ENCODE measurements at regions not wholly inside any gene's neighbourhood (a gene's known extent, or its start where the extent isn't known, plus 50 kb on each side); places are given as distances from the start of the nearest gene placed in this dataset.
"Not testable (repeated sequence)": the region's sequence is repeated elsewhere in the genome, so short reads cannot be mapped to it uniquely, and the experiment has no call there.

DNA sequence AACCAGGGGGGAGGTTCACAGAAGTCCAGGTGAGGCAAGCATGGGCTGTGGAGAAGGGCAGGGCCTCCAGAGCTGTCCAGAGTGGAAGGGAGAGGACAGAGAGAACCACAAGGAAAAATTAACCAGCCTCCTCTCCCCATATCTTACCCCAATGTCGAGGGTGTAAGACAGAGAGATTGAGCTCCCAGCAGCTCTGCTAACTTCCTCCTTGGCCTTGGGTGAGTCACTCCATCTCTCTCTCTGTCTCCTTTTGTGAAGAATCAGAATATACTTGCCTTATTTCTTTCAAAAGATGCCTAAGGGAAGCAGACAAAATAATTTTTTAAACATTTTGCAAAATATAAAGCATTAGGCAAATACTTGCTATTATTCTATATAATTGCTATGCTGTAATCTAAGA is 58.3 kb upstream of the IYD start:
- Histone ChIP-seq H3K4me1 (ENCODE audit: control insufficient read depth, insufficient read depth, low read length) (no peaks in the 10 kb centered on the region), H3K4me3 (ENCODE audit: low read depth in 2 of 2, low read length in 2 of 2) (no peak overlapping the region), H3K27ac (ENCODE audit: low read length) (no peak overlapping the region), H3K27me3 (ENCODE audit: control insufficient read depth, insufficient read depth, low read length) (no peaks in the 10 kb centered on the region; the same call in 1 of the 2 replicates), H3K36me3 (ENCODE audit: control insufficient read depth, insufficient read depth, low read length) (no peaks in the 10 kb centered on the region), H3K9me3 (ENCODE audit: control insufficient read depth, insufficient read depth, low read depth, low read length) (no peaks in the 10 kb centered on the region)
- ChIA-PET CTCF (no interaction called here), POLR2A (no interaction called here)
- TF ChIP-seq TCF7L2 (IDR thresholded peaks at IDR 0.05; ENCODE audit: low read depth, low read length), result no peak
- TF ChIP-seq, protein P1, sequence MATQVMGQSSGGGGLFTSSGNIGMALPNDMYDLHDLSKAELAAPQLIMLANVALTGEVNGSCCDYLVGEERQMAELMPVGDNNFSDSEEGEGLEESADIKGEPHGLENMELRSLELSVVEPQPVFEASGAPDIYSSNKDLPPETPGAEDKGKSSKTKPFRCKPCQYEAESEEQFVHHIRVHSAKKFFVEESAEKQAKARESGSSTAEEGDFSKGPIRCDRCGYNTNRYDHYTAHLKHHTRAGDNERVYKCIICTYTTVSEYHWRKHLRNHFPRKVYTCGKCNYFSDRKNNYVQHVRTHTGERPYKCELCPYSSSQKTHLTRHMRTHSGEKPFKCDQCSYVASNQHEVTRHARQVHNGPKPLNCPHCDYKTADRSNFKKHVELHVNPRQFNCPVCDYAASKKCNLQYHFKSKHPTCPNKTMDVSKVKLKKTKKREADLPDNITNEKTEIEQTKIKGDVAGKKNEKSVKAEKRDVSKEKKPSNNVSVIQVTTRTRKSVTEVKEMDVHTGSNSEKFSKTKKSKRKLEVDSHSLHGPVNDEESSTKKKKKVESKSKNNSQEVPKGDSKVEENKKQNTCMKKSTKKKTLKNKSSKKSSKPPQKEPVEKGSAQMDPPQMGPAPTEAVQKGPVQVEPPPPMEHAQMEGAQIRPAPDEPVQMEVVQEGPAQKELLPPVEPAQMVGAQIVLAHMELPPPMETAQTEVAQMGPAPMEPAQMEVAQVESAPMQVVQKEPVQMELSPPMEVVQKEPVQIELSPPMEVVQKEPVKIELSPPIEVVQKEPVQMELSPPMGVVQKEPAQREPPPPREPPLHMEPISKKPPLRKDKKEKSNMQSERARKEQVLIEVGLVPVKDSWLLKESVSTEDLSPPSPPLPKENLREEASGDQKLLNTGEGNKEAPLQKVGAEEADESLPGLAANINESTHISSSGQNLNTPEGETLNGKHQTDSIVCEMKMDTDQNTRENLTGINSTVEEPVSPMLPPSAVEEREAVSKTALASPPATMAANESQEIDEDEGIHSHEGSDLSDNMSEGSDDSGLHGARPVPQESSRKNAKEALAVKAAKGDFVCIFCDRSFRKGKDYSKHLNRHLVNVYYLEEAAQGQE (IDR thresholded peaks at IDR 0.05; ENCODE audit: insufficient read depth in 1 of 2, low read depth in 2 of 2, low read length in 1 of 2), result no peak
- TF ChIP-seq SIN3A (IDR thresholded peaks at IDR 0.05; ENCODE audit: borderline replicate concordance, insufficient read depth, low read depth, low read length), result no peak
- TF ChIP-seq, protein P2, sequence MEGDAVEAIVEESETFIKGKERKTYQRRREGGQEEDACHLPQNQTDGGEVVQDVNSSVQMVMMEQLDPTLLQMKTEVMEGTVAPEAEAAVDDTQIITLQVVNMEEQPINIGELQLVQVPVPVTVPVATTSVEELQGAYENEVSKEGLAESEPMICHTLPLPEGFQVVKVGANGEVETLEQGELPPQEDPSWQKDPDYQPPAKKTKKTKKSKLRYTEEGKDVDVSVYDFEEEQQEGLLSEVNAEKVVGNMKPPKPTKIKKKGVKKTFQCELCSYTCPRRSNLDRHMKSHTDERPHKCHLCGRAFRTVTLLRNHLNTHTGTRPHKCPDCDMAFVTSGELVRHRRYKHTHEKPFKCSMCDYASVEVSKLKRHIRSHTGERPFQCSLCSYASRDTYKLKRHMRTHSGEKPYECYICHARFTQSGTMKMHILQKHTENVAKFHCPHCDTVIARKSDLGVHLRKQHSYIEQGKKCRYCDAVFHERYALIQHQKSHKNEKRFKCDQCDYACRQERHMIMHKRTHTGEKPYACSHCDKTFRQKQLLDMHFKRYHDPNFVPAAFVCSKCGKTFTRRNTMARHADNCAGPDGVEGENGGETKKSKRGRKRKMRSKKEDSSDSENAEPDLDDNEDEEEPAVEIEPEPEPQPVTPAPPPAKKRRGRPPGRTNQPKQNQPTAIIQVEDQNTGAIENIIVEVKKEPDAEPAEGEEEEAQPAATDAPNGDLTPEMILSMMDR (IDR thresholded peaks at IDR 0.05), result no peak
- no peak for TF ChIP-seq POLR2AphosphoS5 (IDR thresholded peaks at IDR 0.05; ENCODE audit: low read depth, low read length)
- ATAC-seq (no peak), DNase-seq (ENCODE audit: low read depth, low spot score) (no peak)
- intact Hi-C loops (cut with micrococcal nuclease; ENCODE audit: unreplicated experiment), result no loop called here
- in situ Hi-C loops (cut with HindIII; ENCODE audit: low pct_unique_long_range_greater_than_20kb, low sequenced_read_pairs), result no loop called here
- no TSS peak for BruUV-seq (replicated peaks)

DNA sequence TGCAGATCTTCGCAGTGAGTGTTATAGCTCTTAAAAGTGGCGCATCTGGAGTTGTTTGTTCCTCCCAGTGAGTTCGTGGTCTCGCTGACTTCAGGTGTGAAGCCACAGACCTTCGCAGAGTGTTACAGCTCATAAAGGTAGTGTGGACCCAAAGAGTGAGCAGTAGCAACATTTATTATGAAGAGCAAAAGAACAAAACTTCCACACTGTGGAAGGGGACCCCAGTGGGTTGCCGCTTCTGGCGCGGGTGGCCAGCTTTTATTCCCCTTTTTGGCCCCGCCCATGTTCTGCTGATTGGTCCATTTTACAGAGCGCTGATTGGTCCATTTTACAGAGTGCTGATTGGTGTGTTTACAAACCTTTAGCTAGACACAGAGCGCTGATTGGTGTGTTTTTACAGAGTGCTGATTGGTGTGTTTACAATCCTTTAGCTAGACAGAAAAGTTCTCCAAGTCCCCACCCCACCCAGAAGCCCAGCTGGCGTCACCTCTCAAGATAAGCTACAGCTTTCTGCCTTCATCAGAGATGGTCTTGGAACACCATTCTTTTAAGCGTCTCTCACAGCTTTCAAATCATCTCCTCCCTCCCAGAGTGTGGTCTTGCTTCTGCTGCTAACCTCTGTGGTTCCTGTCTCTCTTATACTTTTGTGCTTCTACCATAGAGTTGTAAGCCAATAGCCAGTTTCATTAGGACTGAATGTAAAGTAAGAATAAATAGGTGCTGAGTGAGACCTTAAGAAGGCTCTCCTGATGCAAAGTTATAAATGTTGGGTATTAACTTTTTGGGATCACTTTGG is 57.5 kb upstream of the IYD start:
- in situ Hi-C loops (cut with HindIII; ENCODE audit: low pct_unique_long_range_greater_than_20kb, low sequenced_read_pairs); H3K4me3 ChIP-seq (ENCODE audit: low read depth in 2 of 2, low read length in 2 of 2); H3K27ac ChIP-seq (ENCODE audit: low read length); H3K4me1 ChIP-seq (ENCODE audit: control insufficient read depth, insufficient read depth, low read length); ATAC-seq; POLR2A ChIA-PET; H3K27me3 ChIP-seq (ENCODE audit: control insufficient read depth, insufficient read depth, low read length); BruUV-seq (replicated peaks); DNase-seq (ENCODE audit: low read depth, low spot score); H3K9me3 ChIP-seq (ENCODE audit: control insufficient read depth, insufficient read depth, low read depth, low read length); CTCF ChIA-PET; H3K36me3 ChIP-seq (ENCODE audit: control insufficient read depth, insufficient read depth, low read length); intact Hi-C loops (cut with micrococcal nuclease; ENCODE audit: unreplicated experiment): not testable (repeated sequence)

DNA sequence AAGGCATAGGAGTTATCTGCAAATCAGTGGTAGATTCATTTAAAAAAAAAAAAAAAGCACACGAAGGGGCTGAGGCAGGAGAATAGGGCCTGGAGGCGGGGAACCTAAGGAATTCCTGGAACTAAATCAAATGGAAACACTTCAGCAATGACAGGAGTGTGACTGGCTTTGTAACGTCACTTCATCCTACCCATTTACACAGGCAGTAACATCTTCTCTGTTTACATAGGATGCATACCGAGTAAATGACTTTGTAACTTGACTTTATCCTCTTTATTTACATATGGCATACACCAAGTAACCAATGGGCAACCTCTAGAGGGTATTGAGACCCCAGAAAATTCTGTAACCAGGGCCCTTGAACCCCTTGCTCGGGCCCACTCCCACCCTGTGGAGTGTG is 56.4 kb upstream of the IYD start:
- H3K4me3 ChIP-seq (ENCODE audit: low read depth in 2 of 2, low read length in 2 of 2), result no peak overlapping the region
- no peaks in the 10 kb centered on the region for H3K4me1 ChIP-seq (ENCODE audit: control insufficient read depth, insufficient read depth, low read length)
- H3K9me3 ChIP-seq (ENCODE audit: control insufficient read depth, insufficient read depth, low read depth, low read length), result no peaks in the 10 kb centered on the region
- ATAC-seq (no peak), DNase-seq (ENCODE audit: low read depth, low spot score) (no peak)
- H3K36me3 ChIP-seq (ENCODE audit: control insufficient read depth, insufficient read depth, low read length), result no peaks in the 10 kb centered on the region
- TF ChIP-seq TCF7L2 (IDR thresholded peaks at IDR 0.05; ENCODE audit: low read depth, low read length), result no peak
- TF ChIP-seq, protein P2 (IDR thresholded peaks at IDR 0.05), result no peak
- TF ChIP-seq SIN3A (IDR thresholded peaks at IDR 0.05; ENCODE audit: borderline replicate concordance, insufficient read depth, low read depth, low read length), result no peak
- no peak for TF ChIP-seq POLR2AphosphoS5 (IDR thresholded peaks at IDR 0.05; ENCODE audit: low read depth, low read length)
- TF ChIP-seq, protein P1 (IDR thresholded peaks at IDR 0.05; ENCODE audit: insufficient read depth in 1 of 2, low read depth in 2 of 2, low read length in 1 of 2), result no peak
- H3K27me3 ChIP-seq (ENCODE audit: control insufficient read depth, insufficient read depth, low read length), result no peaks in the 10 kb centered on the region; the same call in 1 of the 2 replicates
- in situ Hi-C loops (cut with HindIII; ENCODE audit: low pct_unique_long_range_greater_than_20kb, low sequenced_read_pairs), result no loop called here
- ChIA-PET CTCF (no interaction called here), POLR2A (no interaction called here)
- intact Hi-C loops (cut with micrococcal nuclease; ENCODE audit: unreplicated experiment), result no loop called here
- H3K27ac ChIP-seq (ENCODE audit: low read length), result no peak overlapping the region
- no TSS peak for BruUV-seq (replicated peaks)

All from Panc1 (cell line).